Kidney tubule cell (primary cell): ENCODE measurements at regions not wholly inside any gene's neighbourhood (a gene's known extent, or its start where the extent isn't known, plus 50 kb on each side); places are given as distances from the start of the nearest gene placed in this dataset.

Experiments
- DNase-seq: peaks from one replicate; pipeline ENCODE4 v3.0.0-alpha.2; 2018; ENCODE audit warnings: low spot score

GRCh38 chr17:54835015-54835414, 65.6 kb upstream of the TOM1L1 start:
- DNase-seq: no peak

DNA sequence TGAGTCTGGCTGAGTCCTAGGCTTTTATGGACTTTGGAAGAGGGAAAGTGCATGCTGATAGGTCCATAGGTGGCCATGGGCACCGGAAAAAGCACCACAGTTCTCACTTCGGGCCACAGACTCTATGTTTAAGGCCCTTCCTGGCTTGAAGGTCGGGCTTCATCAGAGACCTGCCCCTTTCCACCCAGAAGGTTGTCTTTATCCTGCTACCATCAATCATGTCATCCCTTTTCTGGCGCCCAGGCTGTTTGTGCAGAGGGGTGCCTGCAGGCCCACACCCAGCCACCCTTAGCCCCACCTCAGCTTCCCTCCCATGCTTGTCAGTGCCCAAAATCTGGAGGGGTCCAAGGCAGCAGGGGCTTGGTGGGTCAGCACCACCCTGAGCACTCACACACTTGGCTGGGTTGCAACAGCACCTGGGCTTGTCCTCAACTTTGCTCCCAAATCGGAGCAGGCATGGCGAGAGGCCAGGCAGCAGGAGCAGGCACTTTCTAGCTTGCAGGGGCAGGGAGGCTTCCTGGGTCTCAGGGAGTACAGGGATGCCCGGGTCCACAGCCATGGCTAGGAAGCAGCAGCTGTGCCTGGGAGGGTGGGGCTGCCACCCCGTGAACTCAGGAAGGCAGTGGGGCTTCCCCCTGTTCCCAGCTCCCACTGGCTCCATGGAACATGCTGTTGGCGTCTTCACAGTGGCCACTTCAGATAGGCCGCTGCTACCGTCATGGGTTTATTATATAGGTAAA, 63.8 kb upstream of the TOM1L1 start:
- no peak for DNase-seq

GRCh38 chr17:54838651-54839421, 61.8 kb upstream of the TOM1L1 start:
- DNase-seq: no peak

GRCh38 chr17:54839447-54839846, 61.2 kb upstream of the TOM1L1 start:
- no peak for DNase-seq

GRCh38 chr17:54840885-54841591, 59.6 kb upstream of the TOM1L1 start:
- DNase-seq: no peak

- DNase-seq: no peak
Observed at GRCh38 chr17:54841656-54842055, 59.0 kb upstream of the TOM1L1 start.

- DNase-seq: no peak
Observed at GRCh38 chr17:54844233-54844632, 56.4 kb upstream of the TOM1L1 start.

DNA sequence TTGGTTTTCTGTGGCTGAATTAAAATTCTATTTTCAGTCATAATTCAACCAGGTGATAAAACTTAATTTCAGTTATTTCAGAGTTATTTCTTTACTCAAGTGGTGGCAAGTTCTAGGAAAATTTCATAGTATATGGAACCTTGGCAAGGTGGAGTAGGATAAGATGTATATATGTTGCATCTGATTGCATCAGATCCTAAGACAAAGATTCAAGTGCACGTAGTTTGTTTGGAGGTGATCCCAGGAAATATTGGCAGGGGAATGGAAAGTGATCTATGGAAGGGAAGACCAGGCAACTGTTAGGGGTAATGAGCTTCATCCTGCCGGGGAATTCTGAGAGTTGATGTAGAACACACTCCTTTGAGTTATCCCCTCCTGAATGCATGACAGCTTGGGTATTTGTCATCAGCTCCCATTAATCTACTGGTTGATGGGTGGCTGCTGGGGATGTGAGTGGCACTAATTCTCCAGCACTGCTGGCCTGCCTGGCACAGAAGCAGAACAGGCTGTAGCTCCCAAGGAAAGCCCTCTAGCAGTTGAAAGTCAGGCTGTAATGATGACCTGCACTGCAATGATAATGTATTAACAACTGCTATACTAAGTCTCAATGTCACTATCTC, 52.2 kb upstream of the TOM1L1 start:
- DNase-seq: no peak

DNA sequence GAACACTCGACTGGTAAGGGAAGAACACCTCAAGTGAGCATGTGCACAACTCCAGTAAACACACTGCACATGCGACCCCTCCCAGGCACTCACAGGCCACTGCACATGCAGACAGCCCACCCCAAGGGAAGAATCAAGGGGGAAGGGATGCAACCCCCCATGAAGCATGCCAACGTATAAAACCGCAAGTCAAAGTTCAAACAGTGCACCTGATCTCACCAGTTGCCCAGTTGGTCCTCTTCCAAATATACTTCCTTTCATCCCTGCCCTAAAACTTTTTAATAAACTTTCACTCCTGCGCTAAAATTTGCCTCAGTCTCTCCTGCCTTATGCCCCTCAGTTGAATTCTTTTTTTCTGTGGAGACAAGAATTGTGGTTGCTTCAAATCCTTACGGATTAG, 51.0 kb upstream of the TOM1L1 start:
- DNase-seq: no peak
